Natural killer cell (primary cell): ENCODE measurements at regions not wholly inside any gene's neighbourhood (a gene's known extent, or its start where the extent isn't known, plus 50 kb on each side); places are given as distances from the start of the nearest gene placed in this dataset.

Source experiments
- ATAC-seq, 3 donors: fragments of 150-1000 bp in 2 of 3; fragments of 200-7000 bp in 1 of 3; cut with Tn5 transposase; 1 replicate in 1 of 3; 2 replicates in 2 of 3; pipeline ENCODE4 v1.10.0; 2021; ENCODE audit warnings: mild to moderate bottlenecking in 2 of 3, moderate library complexity in 2 of 3
- DNase-seq, 2 donors: peaks; one replicate each; pipeline versions ENCODE4 v3.0.0 to v3.0.0-alpha.2; 2013 to 2021; ENCODE audit warnings: mixed read lengths in 1 of 2
- H3K27ac ChIP-seq: one replicate; pipeline ENCODE4 v1.5.1; 2013; ENCODE audit warnings: mild to moderate bottlenecking, low read length
- H3K27me3 ChIP-seq: one replicate; pipeline ENCODE4 v1.6.1; 2013; ENCODE audit warnings: low read length; ENCODE audit not compliant: control insufficient read depth, insufficient read depth
- H3K36me3 ChIP-seq: one replicate; pipeline ENCODE4 v1.6.1; 2013; ENCODE audit warnings: low read length; ENCODE audit not compliant: control insufficient read depth, insufficient read depth
- H3K4me1 ChIP-seq: one replicate; pipeline ENCODE4 v1.6.1; 2013; ENCODE audit warnings: low read length; ENCODE audit not compliant: control insufficient read depth, insufficient read depth
- H3K4me3 ChIP-seq: one replicate; pipeline ENCODE4 v1.5.1; 2013; ENCODE audit warnings: low read length
- H3K9me3 ChIP-seq: one replicate; pipeline ENCODE4 v1.6.1; 2013; ENCODE audit warnings: low read length; ENCODE audit not compliant: control insufficient read depth, insufficient read depth
- H3K27ac Mint-ChIP-seq, 2 donors: one replicate each; pipeline ENCODE4 v1.8.0; 2022; ENCODE audit warnings: mild to moderate bottlenecking in 2 of 2, mixed read lengths in 2 of 2, moderate library complexity in 1 of 2
- H3K27me3 Mint-ChIP-seq, 2 donors: one replicate each; pipeline ENCODE4 v1.8.0; 2022; ENCODE audit warnings: low read depth in 2 of 2, mixed read lengths in 2 of 2
- H3K36me3 Mint-ChIP-seq: one replicate; pipeline ENCODE4 v1.8.0; 2022; ENCODE audit warnings: mixed read lengths
- H3K4me1 Mint-ChIP-seq, 2 donors: one replicate each; pipeline ENCODE4 v1.8.0; 2022; ENCODE audit warnings: mixed read lengths in 2 of 2
- H3K4me3 Mint-ChIP-seq: one replicate; pipeline ENCODE4 v1.8.0; 2022; ENCODE audit warnings: mild to moderate bottlenecking, moderate library complexity, mixed read lengths
- H3K9me3 Mint-ChIP-seq, 2 donors: one replicate each; pipeline ENCODE4 v1.8.0; 2022; ENCODE audit warnings: mixed read lengths in 2 of 2
- CTCF ChIP-seq: fragments of 200-600 bp; IDR thresholded peaks from one replicate; pipeline ENCODE4 v1.8.0; 2022; ENCODE audit warnings: antibody characterized with exemption
- WGBS: methylation state at CpG from one replicate; pipeline ENCODE4 v1.1.7; 2013; ENCODE audit warnings: missing lambda C conversion rate; ENCODE audit not compliant: insufficient coverage; 5-methylcytosine and 5-hydroxymethylcytosine counted together
- intact Hi-C: fragments of 100-400 bp; cut with micrococcal nuclease; formaldehyde crosslinking; loops from one replicate; pipeline ENCODE4 v1.14.2; 2022

GRCh38 chr14:28707814-28708213 lies 58.8 kb upstream of the FOXG1 start:
- H3K27me3 ChIP-seq: no peaks in the 10 kb centered on the region
- H3K27ac ChIP-seq: no peak overlapping the region
- H3K27ac Mint-ChIP-seq: no peak overlapping the region
- TF ChIP-seq CTCF: no peak
- no peaks in the 10 kb centered on the region for H3K4me1 Mint-ChIP-seq
- H3K36me3 Mint-ChIP-seq: no peaks in the 10 kb centered on the region
- ATAC-seq (no peak), DNase-seq (no peak)
- peaks cover 7% of the 10 kb centered on the region for H3K9me3 ChIP-seq
- H3K4me3 ChIP-seq: no peak overlapping the region
- H3K36me3 ChIP-seq: no peaks in the 10 kb centered on the region
- H3K4me1 ChIP-seq: no peaks in the 10 kb centered on the region
- no peaks in the 10 kb centered on the region for H3K27me3 Mint-ChIP-seq
- WGBS: 86% methylated on average over 2 of the region's 2 CpGs
- H3K4me3 Mint-ChIP-seq: no peak overlapping the region
- peaks cover 21% of the 10 kb centered on the region in 2 donors for H3K9me3 Mint-ChIP-seq
- intact Hi-C loops: no loop called here

- no peaks in the 10 kb centered on the region for H3K27me3 Mint-ChIP-seq
- no peaks in the 10 kb centered on the region for H3K27me3 ChIP-seq
- peaks cover 13 to 18% of the 10 kb centered on the region in 2 donors for H3K9me3 Mint-ChIP-seq
- no peaks in the 10 kb centered on the region for H3K4me1 ChIP-seq
- ATAC-seq (no peak), DNase-seq (no peak)
- H3K36me3 ChIP-seq: no peaks in the 10 kb centered on the region
- H3K4me3 Mint-ChIP-seq: no peak overlapping the region
- WGBS: 60% methylated on average over 2 of the region's 2 CpGs
- no peak overlapping the region for H3K27ac Mint-ChIP-seq
- H3K36me3 Mint-ChIP-seq: no peaks in the 10 kb centered on the region
- intact Hi-C loops: no loop called here
- H3K9me3 ChIP-seq: peaks cover 7% of the 10 kb centered on the region
- no peaks in the 10 kb centered on the region for H3K4me1 Mint-ChIP-seq
- H3K27ac ChIP-seq: no peak overlapping the region
- no peak for TF ChIP-seq CTCF
- no peak overlapping the region for H3K4me3 ChIP-seq
These were observed 56.8 kb upstream of the FOXG1 start for GRCh38 chr14:28709571-28710305.
